OCI-LY7 (cell line): ENCODE measurements at regions not wholly inside any gene's neighbourhood (a gene's known extent, or its start where the extent isn't known, plus 50 kb on each side); places are given as distances from the start of the nearest gene placed in this dataset.
"Not testable (repeated sequence)": the region's sequence is repeated elsewhere in the genome, so short reads cannot be mapped to it uniquely, and the experiment has no call there.

ENCODE experiments used
- EZH2phosphoT487 ChIP-seq: fragments of 200-600 bp; sonication (generic); IDR thresholded peaks from 2 replicates; pipeline ENCODE4 v1.6.1; 2018; ENCODE audit warnings: low read depth, borderline replicate concordance, mild to moderate bottlenecking, mixed run types, antibody characterized with exemption, low read length, moderate library complexity, mixed read lengths
- TF ChIP-seq, protein P1 (sequence below): fragments of 200-600 bp; sonication (generic); conservative IDR thresholded peaks from 2 replicates; pipeline ENCODE4 v1.5.1; 2014; ENCODE audit warnings: mild to moderate bottlenecking, antibody characterized with exemption, low read length, moderate library complexity, mixed read lengths

DNA sequence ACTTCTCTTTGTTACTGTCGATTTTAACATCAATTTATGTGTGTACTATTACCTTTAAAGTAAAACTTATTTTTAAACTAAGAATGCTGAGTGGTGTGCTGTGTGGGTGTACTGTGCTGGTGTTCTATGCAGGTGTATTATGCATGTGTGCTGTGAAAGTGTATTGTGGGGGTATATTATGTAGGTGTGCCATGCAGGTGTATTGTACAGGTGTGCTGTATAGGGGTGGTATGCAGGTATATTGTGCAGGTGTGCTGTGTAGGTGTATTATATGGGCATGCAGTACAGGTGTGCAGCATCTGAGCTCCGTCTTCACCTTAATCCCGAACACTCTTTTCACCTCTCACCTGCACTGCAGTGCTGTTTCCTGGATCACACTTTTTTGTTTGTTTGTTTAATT, 94.4 kb upstream of the SAMD11 start:
- TF ChIP-seq, protein P1, sequence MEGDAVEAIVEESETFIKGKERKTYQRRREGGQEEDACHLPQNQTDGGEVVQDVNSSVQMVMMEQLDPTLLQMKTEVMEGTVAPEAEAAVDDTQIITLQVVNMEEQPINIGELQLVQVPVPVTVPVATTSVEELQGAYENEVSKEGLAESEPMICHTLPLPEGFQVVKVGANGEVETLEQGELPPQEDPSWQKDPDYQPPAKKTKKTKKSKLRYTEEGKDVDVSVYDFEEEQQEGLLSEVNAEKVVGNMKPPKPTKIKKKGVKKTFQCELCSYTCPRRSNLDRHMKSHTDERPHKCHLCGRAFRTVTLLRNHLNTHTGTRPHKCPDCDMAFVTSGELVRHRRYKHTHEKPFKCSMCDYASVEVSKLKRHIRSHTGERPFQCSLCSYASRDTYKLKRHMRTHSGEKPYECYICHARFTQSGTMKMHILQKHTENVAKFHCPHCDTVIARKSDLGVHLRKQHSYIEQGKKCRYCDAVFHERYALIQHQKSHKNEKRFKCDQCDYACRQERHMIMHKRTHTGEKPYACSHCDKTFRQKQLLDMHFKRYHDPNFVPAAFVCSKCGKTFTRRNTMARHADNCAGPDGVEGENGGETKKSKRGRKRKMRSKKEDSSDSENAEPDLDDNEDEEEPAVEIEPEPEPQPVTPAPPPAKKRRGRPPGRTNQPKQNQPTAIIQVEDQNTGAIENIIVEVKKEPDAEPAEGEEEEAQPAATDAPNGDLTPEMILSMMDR: not testable (repeated sequence)
- not testable (repeated sequence) for TF ChIP-seq EZH2phosphoT487
